ENCODE measurements at regions not wholly inside any gene's neighbourhood (a gene's known extent, or its start where the extent isn't known, plus 50 kb on each side); places are given as distances from the start of the nearest gene placed in this dataset.

GRCh38 chr19:30159636-30160035 is 212.5 kb upstream of the ZNF536 start:
- no peaks in the 10 kb centered on the region for H3K9me3 ChIP-seq (ENCODE audit: low read depth, low read length, poor library complexity, severe bottlenecking)
- H3K27me3 ChIP-seq (replicated peaks; ENCODE audit: insufficient read depth, low read depth, low read length, poor library complexity), result no peaks in the 10 kb centered on the region
- CTCF ChIA-PET, result no interaction called here
- POLR2A ChIA-PET (ENCODE audit: low non-redundant PET), result no interaction called here
- no peaks in the 10 kb centered on the region for H3K4me1 ChIP-seq (ENCODE audit: insufficient read depth, low read length, poor library complexity, severe bottlenecking)
- no peak overlapping the region for H3K4me3 ChIP-seq (ENCODE audit: low read depth, low read length, poor library complexity, severe bottlenecking)
- TF ChIP-seq, protein P1, sequence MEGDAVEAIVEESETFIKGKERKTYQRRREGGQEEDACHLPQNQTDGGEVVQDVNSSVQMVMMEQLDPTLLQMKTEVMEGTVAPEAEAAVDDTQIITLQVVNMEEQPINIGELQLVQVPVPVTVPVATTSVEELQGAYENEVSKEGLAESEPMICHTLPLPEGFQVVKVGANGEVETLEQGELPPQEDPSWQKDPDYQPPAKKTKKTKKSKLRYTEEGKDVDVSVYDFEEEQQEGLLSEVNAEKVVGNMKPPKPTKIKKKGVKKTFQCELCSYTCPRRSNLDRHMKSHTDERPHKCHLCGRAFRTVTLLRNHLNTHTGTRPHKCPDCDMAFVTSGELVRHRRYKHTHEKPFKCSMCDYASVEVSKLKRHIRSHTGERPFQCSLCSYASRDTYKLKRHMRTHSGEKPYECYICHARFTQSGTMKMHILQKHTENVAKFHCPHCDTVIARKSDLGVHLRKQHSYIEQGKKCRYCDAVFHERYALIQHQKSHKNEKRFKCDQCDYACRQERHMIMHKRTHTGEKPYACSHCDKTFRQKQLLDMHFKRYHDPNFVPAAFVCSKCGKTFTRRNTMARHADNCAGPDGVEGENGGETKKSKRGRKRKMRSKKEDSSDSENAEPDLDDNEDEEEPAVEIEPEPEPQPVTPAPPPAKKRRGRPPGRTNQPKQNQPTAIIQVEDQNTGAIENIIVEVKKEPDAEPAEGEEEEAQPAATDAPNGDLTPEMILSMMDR (conservative IDR thresholded peaks at IDR 0.05; ENCODE audit: low read depth, low read length), result no peak
- TF ChIP-seq EZH2 (IDR thresholded peaks at IDR 0.05; ENCODE audit: borderline replicate concordance, low read depth, low read length, poor library complexity, severe bottlenecking), result no peak
- DNase-seq (ENCODE audit: low spot score), result no peak
- intact Hi-C loops (cut with micrococcal nuclease; ENCODE audit: unreplicated experiment), result no loop called here
- no TSS peak for BruUV-seq (replicated peaks)
- H3K36me3 ChIP-seq (ENCODE audit: insufficient read depth, low read length, poor library complexity, severe bottlenecking), result no peaks in the 10 kb centered on the region
- H3K27ac ChIP-seq (ENCODE audit: low read depth, low read length, poor library complexity, severe bottlenecking), result no peak overlapping the region

- H3K27me3 ChIP-seq (replicated peaks; ENCODE audit: insufficient read depth, low read depth, low read length, poor library complexity), result no peaks in the 10 kb centered on the region
- no peak for DNase-seq (ENCODE audit: low spot score)
- H3K4me3 ChIP-seq (ENCODE audit: low read depth, low read length, poor library complexity, severe bottlenecking), result no peak overlapping the region
- H3K9me3 ChIP-seq (ENCODE audit: low read depth, low read length, poor library complexity, severe bottlenecking), result no peaks in the 10 kb centered on the region
- POLR2A ChIA-PET (ENCODE audit: low non-redundant PET), result no interaction called here
- intact Hi-C loops (cut with micrococcal nuclease; ENCODE audit: unreplicated experiment), result no loop called here
- H3K4me1 ChIP-seq (ENCODE audit: insufficient read depth, low read length, poor library complexity, severe bottlenecking), result no peaks in the 10 kb centered on the region
- CTCF ChIA-PET, result no interaction called here
- no peaks in the 10 kb centered on the region for H3K36me3 ChIP-seq (ENCODE audit: insufficient read depth, low read length, poor library complexity, severe bottlenecking)
- no peak overlapping the region for H3K27ac ChIP-seq (ENCODE audit: low read depth, low read length, poor library complexity, severe bottlenecking)
- TF ChIP-seq EZH2 (IDR thresholded peaks at IDR 0.05; ENCODE audit: borderline replicate concordance, low read depth, low read length, poor library complexity, severe bottlenecking), result no peak
- TF ChIP-seq, protein P1 (conservative IDR thresholded peaks at IDR 0.05; ENCODE audit: low read depth, low read length), result no peak
- no TSS peak for BruUV-seq (replicated peaks)
These were observed 211.8 kb upstream of the ZNF536 start for GRCh38 chr19:30160426-30160825.

DNA sequence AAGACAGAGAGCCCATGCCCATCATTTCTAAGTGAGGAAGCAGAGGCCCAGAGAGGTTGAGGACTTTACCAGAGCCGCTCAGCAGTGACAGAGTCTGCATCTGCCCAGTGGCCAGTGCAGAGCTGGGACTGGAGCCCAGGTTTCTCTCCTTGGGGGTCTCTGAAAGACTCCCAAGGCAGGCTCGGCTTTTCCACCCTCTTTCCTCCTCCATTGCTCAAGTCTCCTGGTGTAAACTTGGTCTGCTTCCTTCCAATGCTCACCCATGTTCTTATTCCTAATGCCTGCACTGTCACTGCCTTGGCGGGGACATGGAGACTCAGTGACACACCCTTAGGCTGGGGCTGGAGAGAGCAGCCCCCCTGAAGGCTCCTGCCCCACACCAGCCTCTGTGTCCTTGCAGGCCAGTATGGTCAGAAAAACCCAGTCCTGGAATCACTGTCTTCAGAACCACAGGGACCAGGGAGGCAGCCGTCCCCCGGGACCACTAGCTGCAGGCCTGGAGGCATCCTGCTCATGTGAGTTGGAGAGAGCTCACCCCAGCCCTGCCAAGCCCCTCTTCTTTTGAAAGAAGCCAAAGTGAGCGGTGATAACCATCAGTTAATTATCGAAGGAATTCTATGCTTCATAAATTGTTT is 211.0 kb upstream of the ZNF536 start:
- POLR2A ChIA-PET (ENCODE audit: low non-redundant PET), result no interaction called here
- TF ChIP-seq, protein P1 (conservative IDR thresholded peaks at IDR 0.05; ENCODE audit: low read depth, low read length), result no peak
- no peak for TF ChIP-seq EZH2 (IDR thresholded peaks at IDR 0.05; ENCODE audit: borderline replicate concordance, low read depth, low read length, poor library complexity, severe bottlenecking)
- CTCF ChIA-PET, result no interaction called here
- no peaks in the 10 kb centered on the region for H3K27me3 ChIP-seq (replicated peaks; ENCODE audit: insufficient read depth, low read depth, low read length, poor library complexity)
- H3K4me3 ChIP-seq (ENCODE audit: low read depth, low read length, poor library complexity, severe bottlenecking), result no peak overlapping the region
- no peak overlapping the region for H3K27ac ChIP-seq (ENCODE audit: low read depth, low read length, poor library complexity, severe bottlenecking)
- H3K36me3 ChIP-seq (ENCODE audit: insufficient read depth, low read length, poor library complexity, severe bottlenecking), result no peaks in the 10 kb centered on the region
- intact Hi-C loops (cut with micrococcal nuclease; ENCODE audit: unreplicated experiment), result no loop called here
- no peak for DNase-seq (ENCODE audit: low spot score)
- H3K4me1 ChIP-seq (ENCODE audit: insufficient read depth, low read length, poor library complexity, severe bottlenecking), result no peaks in the 10 kb centered on the region
- H3K9me3 ChIP-seq (ENCODE audit: low read depth, low read length, poor library complexity, severe bottlenecking), result no peaks in the 10 kb centered on the region
- no TSS peak for BruUV-seq (replicated peaks)
